Liver (tissue), 8 donors: ENCODE measurements at regions not wholly inside any gene's neighbourhood (a gene's known extent, or its start where the extent isn't known, plus 50 kb on each side); places are given as distances from the start of the nearest gene placed in this dataset.

ENCODE experiments used
- DNase-seq: peaks from one replicate; pipeline ENCODE4 v3.0.0-alpha.2; 2017; ENCODE audit warnings: low spot score
- H3K27ac ChIP-seq, 2 donors: one replicate each; pipeline ENCODE4 v1.7.0; 2013; ENCODE audit warnings: inconsistent platforms in 2 of 2, low read length in 2 of 2, control low read depth in 1 of 2, low read depth in 1 of 2, mild to moderate bottlenecking in 1 of 2
- H3K27me3 ChIP-seq, 4 donors: one replicate each; pipeline versions ENCODE4 v1.6.1 to v1.7.0; 2013; ENCODE audit warnings: low read length in 3 of 4, inconsistent platforms in 1 of 4, mild to moderate bottlenecking in 1 of 4, moderate library complexity in 1 of 4; ENCODE audit not compliant: control insufficient read depth in 4 of 4, insufficient read depth in 4 of 4
- H3K36me3 ChIP-seq, 4 donors: one replicate each; pipeline versions ENCODE4 v1.6.1 to v1.7.0; 2013; ENCODE audit warnings: low read length in 3 of 4, mild to moderate bottlenecking in 3 of 4, low read depth in 1 of 4, moderate library complexity in 1 of 4; ENCODE audit not compliant: control insufficient read depth in 4 of 4, insufficient read depth in 3 of 4
- H3K4me1 ChIP-seq, 4 donors: one replicate each; pipeline versions ENCODE4 v1.6.1 to v1.7.0; 2013; ENCODE audit warnings: low read length in 3 of 4, mild to moderate bottlenecking in 3 of 4, moderate library complexity in 1 of 4; ENCODE audit not compliant: control insufficient read depth in 4 of 4, insufficient read depth in 4 of 4
- H3K4me3 ChIP-seq, 3 donors: one replicate each; pipeline versions ENCODE4 v1.6.1 to v1.7.0; 2013; ENCODE audit warnings: low read length in 3 of 3, control low read depth in 1 of 3, low read depth in 1 of 3, mild to moderate bottlenecking in 1 of 3
- H3K9ac ChIP-seq, 2 donors: one replicate each; pipeline ENCODE4 v1.7.0; 2013; ENCODE audit warnings: low read length in 2 of 2, mild to moderate bottlenecking in 2 of 2, moderate library complexity in 2 of 2, control low read depth in 1 of 2, low read depth in 1 of 2
- H3K9me3 ChIP-seq, 4 donors: one replicate each; pipeline versions ENCODE4 v1.6.1 to v1.7.0; 2013; ENCODE audit warnings: low read length in 3 of 4; ENCODE audit not compliant: control insufficient read depth in 4 of 4
- EGR1 ChIP-seq, 2 donors: IDR thresholded peaks; 2 replicates each; pipeline ENCODE4 v1.6.1; 2016 to 2018; ENCODE audit warnings: antibody characterized with exemption in 2 of 2, low read depth in 2 of 2
- FOXA1 ChIP-seq: IDR thresholded peaks from 2 replicates; pipeline ENCODE4 v1.6.1; 2016; ENCODE audit warnings: antibody characterized with exemption
- GABPA ChIP-seq, 2 donors: IDR thresholded peaks in 1 of 2; conservative IDR thresholded peaks in 1 of 2; 2 replicates each; pipeline ENCODE4 v1.6.1; 2016; ENCODE audit warnings: antibody characterized with exemption in 2 of 2, mild to moderate bottlenecking in 1 of 2, moderate library complexity in 1 of 2
- HNF4A ChIP-seq, 2 donors: conservative IDR thresholded peaks; 2 replicates each; pipeline ENCODE4 v1.6.1; 2016; ENCODE audit warnings: antibody characterized with exemption in 2 of 2, mild to moderate bottlenecking in 2 of 2
- HNF4G ChIP-seq: IDR thresholded peaks from 2 replicates; pipeline ENCODE4 v1.6.1; 2016; ENCODE audit warnings: antibody characterized with exemption
- JUND ChIP-seq, 2 donors: IDR thresholded peaks; 2 replicates each; pipeline ENCODE4 v1.6.1; 2016; ENCODE audit warnings: antibody characterized with exemption in 2 of 2
- NR2F2 ChIP-seq: IDR thresholded peaks from 2 replicates; pipeline ENCODE4 v1.6.1; 2016; ENCODE audit warnings: antibody characterized with exemption
- SP1 ChIP-seq: IDR thresholded peaks from 2 replicates; pipeline ENCODE4 v1.6.1; 2018; ENCODE audit warnings: antibody characterized with exemption, mild to moderate bottlenecking
- TAF1 ChIP-seq: conservative IDR thresholded peaks from 2 replicates; pipeline ENCODE4 v1.6.1; 2016; ENCODE audit warnings: antibody characterized with exemption, mild to moderate bottlenecking
- WGBS: extraction: QIAGEN DNeasy Blood & Tissue Kit; methylation state at CpG from one replicate; pipeline ENCODE4 v1.1.7; 2013; 5-methylcytosine and 5-hydroxymethylcytosine counted together
- TF ChIP-seq, protein P1 (sequence below): fragments of 150-350 bp; IDR thresholded peaks from 2 replicates; pipeline ENCODE4 v1.5.1; 2017; ENCODE audit warnings: improper control_type of control experiment, low read depth, low read length; ENCODE audit not compliant: missing input control
- TF ChIP-seq, protein P2 (sequence below): IDR thresholded peaks from 2 replicates; pipeline ENCODE4 v1.6.1; 2016; ENCODE audit warnings: antibody characterized with exemption
- TF ChIP-seq, protein P3 (sequence below): IDR thresholded peaks from 2 replicates; pipeline ENCODE4 v1.6.1; 2016; ENCODE audit warnings: antibody characterized with exemption
- donor health status: healthy.
- donor health status: healthy.
- donor health status: healthy.
- donor health status: healthy.
- donor health status: healthy.

DNA sequence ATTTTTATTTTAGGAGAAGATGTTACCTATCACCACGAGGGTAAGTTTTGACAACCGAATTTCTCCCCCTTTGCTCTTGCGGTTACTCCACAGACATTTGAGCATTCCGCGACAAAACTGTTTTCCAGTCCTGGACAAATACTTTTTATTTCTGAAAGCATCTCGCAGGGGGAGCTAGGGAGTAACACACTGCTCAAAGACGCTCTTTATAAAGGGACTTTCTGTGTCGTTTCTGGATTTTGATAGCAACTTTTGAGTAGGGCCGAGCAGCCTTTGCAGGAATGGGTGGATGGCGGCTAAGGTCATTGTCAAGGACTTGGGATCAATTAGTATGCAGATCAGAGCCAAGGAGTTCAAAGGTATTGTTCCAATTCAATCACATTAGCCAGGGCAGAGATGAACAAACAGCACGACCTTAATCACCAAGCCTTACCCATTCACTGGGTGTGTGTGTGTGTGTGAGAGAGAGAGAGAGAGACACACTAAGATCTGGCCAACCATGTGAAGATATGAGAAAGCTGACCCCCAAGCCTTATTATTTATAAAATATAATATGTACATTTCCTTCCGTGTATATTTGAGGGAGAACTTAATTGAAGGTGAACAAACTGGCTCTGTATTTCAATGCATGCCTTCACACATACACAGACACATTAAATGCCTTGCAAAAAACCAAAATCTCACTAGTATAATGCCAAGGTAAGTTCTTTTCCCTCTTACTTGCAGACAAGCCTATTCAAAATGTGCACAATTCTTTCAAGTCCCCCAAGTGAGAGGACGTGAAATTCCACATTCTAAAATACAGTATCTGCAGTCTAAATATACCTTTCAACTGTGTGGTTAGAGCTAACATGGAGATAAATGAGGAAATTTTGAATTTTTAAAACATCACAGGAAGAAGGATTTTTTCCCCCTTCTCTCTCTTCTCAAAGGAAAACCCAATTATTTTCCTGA lies 613.8 kb downstream of the VRK1 start:
- 29% methylated on average over 13 of the region's 13 CpGs for WGBS
- Histone ChIP-seq H3K27me3 (peaks cover 0 to 28% (median 11%) of the 10 kb centered on the region in 4 donors), H3K36me3 (no peaks in the 10 kb centered on the region), H3K4me1 (peaks cover 0 to 11% (median 6%) of the 10 kb centered on the region in 4 donors), H3K4me3 (no peak overlapping the region), H3K9ac (no peak overlapping the region), H3K9me3 (no peaks in the 10 kb centered on the region), H3K27ac (no peak overlapping the region)
- no peak for DNase-seq
- no peak for TF ChIP-seq TAF1
- no peak for TF ChIP-seq EGR1 (IDR thresholded peaks at IDR 0.05; ENCODE audit: low read depth in 2 of 2)
- no peak for TF ChIP-seq HNF4A (conservative IDR thresholded peaks at IDR 0.05)
- TF ChIP-seq HNF4G, result no peak
- no peak for TF ChIP-seq NR2F2
- TF ChIP-seq, protein P1, sequence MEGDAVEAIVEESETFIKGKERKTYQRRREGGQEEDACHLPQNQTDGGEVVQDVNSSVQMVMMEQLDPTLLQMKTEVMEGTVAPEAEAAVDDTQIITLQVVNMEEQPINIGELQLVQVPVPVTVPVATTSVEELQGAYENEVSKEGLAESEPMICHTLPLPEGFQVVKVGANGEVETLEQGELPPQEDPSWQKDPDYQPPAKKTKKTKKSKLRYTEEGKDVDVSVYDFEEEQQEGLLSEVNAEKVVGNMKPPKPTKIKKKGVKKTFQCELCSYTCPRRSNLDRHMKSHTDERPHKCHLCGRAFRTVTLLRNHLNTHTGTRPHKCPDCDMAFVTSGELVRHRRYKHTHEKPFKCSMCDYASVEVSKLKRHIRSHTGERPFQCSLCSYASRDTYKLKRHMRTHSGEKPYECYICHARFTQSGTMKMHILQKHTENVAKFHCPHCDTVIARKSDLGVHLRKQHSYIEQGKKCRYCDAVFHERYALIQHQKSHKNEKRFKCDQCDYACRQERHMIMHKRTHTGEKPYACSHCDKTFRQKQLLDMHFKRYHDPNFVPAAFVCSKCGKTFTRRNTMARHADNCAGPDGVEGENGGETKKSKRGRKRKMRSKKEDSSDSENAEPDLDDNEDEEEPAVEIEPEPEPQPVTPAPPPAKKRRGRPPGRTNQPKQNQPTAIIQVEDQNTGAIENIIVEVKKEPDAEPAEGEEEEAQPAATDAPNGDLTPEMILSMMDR, result no peak
- TF ChIP-seq GABPA (IDR thresholded peaks at IDR 0.05 in 1 of 2, conservative IDR thresholded peaks at IDR 0.05 in 1 of 2), result no peak
- TF ChIP-seq JUND (IDR thresholded peaks at IDR 0.05), result no peak
- TF ChIP-seq, protein P2, sequence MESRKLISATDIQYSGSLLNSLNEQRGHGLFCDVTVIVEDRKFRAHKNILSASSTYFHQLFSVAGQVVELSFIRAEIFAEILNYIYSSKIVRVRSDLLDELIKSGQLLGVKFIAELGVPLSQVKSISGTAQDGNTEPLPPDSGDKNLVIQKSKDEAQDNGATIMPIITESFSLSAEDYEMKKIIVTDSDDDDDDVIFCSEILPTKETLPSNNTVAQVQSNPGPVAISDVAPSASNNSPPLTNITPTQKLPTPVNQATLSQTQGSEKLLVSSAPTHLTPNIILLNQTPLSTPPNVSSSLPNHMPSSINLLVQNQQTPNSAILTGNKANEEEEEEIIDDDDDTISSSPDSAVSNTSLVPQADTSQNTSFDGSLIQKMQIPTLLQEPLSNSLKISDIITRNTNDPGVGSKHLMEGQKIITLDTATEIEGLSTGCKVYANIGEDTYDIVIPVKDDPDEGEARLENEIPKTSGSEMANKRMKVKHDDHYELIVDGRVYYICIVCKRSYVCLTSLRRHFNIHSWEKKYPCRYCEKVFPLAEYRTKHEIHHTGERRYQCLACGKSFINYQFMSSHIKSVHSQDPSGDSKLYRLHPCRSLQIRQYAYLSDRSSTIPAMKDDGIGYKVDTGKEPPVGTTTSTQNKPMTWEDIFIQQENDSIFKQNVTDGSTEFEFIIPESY, result no peak
- TF ChIP-seq, protein P3, sequence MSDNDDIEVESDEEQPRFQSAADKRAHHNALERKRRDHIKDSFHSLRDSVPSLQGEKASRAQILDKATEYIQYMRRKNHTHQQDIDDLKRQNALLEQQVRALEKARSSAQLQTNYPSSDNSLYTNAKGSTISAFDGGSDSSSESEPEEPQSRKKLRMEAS, result no peak
- TF ChIP-seq SP1, result no peak

DNA sequence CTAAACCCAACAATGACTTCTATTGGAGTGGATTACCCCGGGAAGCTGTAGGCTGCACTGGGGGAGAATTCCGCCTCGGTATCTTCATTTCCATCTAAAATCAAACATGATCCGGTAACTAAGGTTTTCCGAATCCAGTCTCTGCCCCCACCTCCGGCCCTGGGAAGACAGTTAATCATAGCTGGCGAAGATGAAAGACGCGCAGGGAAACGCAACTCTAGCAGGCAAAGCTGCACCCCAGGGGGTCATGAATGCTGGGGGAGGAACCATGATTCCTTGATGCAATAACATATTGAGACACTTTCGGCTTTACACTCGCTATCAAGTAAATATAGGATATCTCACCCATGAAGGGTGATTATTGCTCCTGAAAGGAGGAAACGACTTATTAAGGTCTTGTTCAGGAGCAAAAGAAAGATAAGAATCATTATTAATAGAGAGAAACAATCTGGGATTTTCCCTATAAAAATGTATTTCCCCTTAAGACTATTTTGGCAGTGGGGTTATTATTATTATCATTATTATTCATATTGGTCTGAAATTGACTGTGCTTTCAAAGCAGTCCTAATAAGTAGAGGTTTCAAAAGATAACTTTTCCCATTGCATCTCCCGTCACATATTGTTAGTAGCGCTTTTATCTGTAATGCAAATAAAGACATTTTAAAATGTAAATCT lies 614.9 kb downstream of the VRK1 start:
- Histone ChIP-seq H3K9ac (no peak overlapping the region), H3K36me3 (no peaks in the 10 kb centered on the region), H3K4me1 (peaks cover 0 to 11% (median 6%) of the 10 kb centered on the region in 4 donors), H3K9me3 (no peaks in the 10 kb centered on the region), H3K4me3 (no peak overlapping the region), H3K27ac (no peak overlapping the region), H3K27me3 (peaks cover 0 to 28% (median 11%) of the 10 kb centered on the region in 4 donors)
- TF ChIP-seq, protein P3, result no peak
- TF ChIP-seq FOXA1, result no peak
- no peak for DNase-seq
- 11% methylated on average over 15 of the region's 15 CpGs for WGBS
